Fibroblast of skin of left biceps (primary cell): ENCODE measurements at regions not wholly inside any gene's neighbourhood (a gene's known extent, or its start where the extent isn't known, plus 50 kb on each side); places are given as distances from the start of the nearest gene placed in this dataset.

ENCODE experiments used
- DNase-seq, 2 experiments: peaks; one replicate each; pipeline ENCODE4 v3.0.0-alpha.2; 2013; ENCODE audit warnings: low read depth in 2 of 2

- no peak for DNase-seq
Measured at GRCh38 chr1:75984781-75985180, 52.6 kb upstream of the ASB17 start.

GRCh38 chr1:75985827-75986226 lies 53.6 kb upstream of the ASB17 start:
- no peak for DNase-seq

- no peak for DNase-seq
Measured at GRCh38 chr1:75986478-75986877, 54.3 kb upstream of the ASB17 start.

GRCh38 chr1:75989121-75989520 lies 56.9 kb upstream of the ASB17 start:
- DNase-seq: no peak

GRCh38 chr1:75990686-75991085 lies 58.5 kb upstream of the ASB17 start:
- peak; percentile 50 to 59 for DNase-seq

- DNase-seq: peak; percentile 60 to 61
Measured at GRCh38 chr1:75991497-75992114, 59.4 kb upstream of the ASB17 start.

GRCh38 chr1:75992312-75992711 lies 60.1 kb upstream of the ASB17 start:
- no peak for DNase-seq

GRCh38 chr1:75993661-75994060 lies 61.5 kb upstream of the ASB17 start:
- DNase-seq: no peak

GRCh38 chr1:75996196-75996595 lies 64.0 kb upstream of the ASB17 start:
- DNase-seq: no peak

- DNase-seq: no peak
Measured at GRCh38 chr1:75999034-75999433, 66.8 kb upstream of the ASB17 start.

GRCh38 chr1:76003946-76004345 lies 70.6 kb upstream of the ST6GALNAC3 start:
- no peak for DNase-seq

- DNase-seq: no peak
Measured at GRCh38 chr1:76005765-76006164, 68.8 kb upstream of the ST6GALNAC3 start.

- DNase-seq: peak; percentile 89 to 93
Measured at GRCh38 chr1:76006234-76006633, 68.3 kb upstream of the ST6GALNAC3 start.

- DNase-seq: no peak
Measured at GRCh38 chr1:76010802-76011201, 63.7 kb upstream of the ST6GALNAC3 start.

GRCh38 chr1:76012341-76013205 lies 62.0 kb upstream of the ST6GALNAC3 start:
- no peak for DNase-seq

GRCh38 chr1:76013206-76013581 lies 61.4 kb upstream of the ST6GALNAC3 start:
- no peak for DNase-seq

GRCh38 chr1:76015478-76016103 lies 59.0 kb upstream of the ST6GALNAC3 start:
- DNase-seq: no peak

GRCh38 chr1:76018045-76018444 lies 56.5 kb upstream of the ST6GALNAC3 start:
- no peak for DNase-seq

GRCh38 chr1:76021846-76022245 lies 52.7 kb upstream of the ST6GALNAC3 start:
- DNase-seq: no peak

GRCh38 chr1:76023669-76024435 lies 50.7 kb upstream of the ST6GALNAC3 start:
- DNase-seq: no peak
